GM12878 (cell line): ENCODE measurements at regions not wholly inside any gene's neighbourhood (a gene's known extent, or its start where the extent isn't known, plus 50 kb on each side); places are given as distances from the start of the nearest gene placed in this dataset.
"Not testable (repeated sequence)": the region's sequence is repeated elsewhere in the genome, so short reads cannot be mapped to it uniquely, and the experiment has no call there.

Experiments used
- ATAC-seq: fragments of 200-7000 bp; cut with Tn5 transposase; 3 replicates; pipeline ENCODE4 v1.9.1; 2020; ENCODE audit warnings: mild to moderate bottlenecking, moderate library complexity
- BruUV-seq: library from RNA; stranded (reverse); fragments of 400-500 nt; replicated peaks from 2 replicates; lab custom pipeline; 2021; lab: Mats Ljungman, UMichigan
- CTCF ChIA-PET: fragments of 300-600 bp; sonication (Branson Sonifier 250); formaldehyde crosslinking; extraction: SDS; loops from one replicate; lab custom pipeline; 2021; ENCODE audit warnings: inconsistent platforms; lab: Yijun Ruan, JAX
- POLR2A ChIA-PET: fragments of 350-600 bp; formaldehyde crosslinking; extraction: SDS; loops from one replicate; lab custom pipeline; 2021; ENCODE audit warnings: inconsistent platforms; lab: Charles Lee
- RAD21 ChIA-PET: fragments of 300-600 bp; sonication (Branson Sonifier 250); formaldehyde crosslinking; loops from one replicate; lab custom pipeline; 2023; ENCODE audit warnings: antibody characterized with exemption; ENCODE audit not compliant: unreplicated experiment; lab: Charles Lee
- SMC1A ChIA-PET: fragments of 300-600 bp; sonication (Branson Sonifier 250); formaldehyde crosslinking; loops from one replicate; lab custom pipeline; 2023; ENCODE audit not compliant: unreplicated experiment, uncharacterized antibody; lab: Charles Lee
- DNase-seq: peaks from one replicate; pipeline ENCODE4 v3.0.0-alpha.2; 2011; ENCODE audit warnings: low read depth, low spot score
- FAIRE-seq: peaks from 3 replicates; lab custom pipeline; 2011; peaks lifted over from hg19 to GRCh38; lab: Jason Lieb, UNC
- H2AFZ ChIP-seq: 2 replicates; pipeline ENCODE4 v1.6.0; 2011; ENCODE audit warnings: low read depth, low read length, control low read depth; ENCODE audit not compliant: control insufficient read depth
- H3K27ac ChIP-seq: 2 replicates; pipeline ENCODE4 v1.5.1; 2011; ENCODE audit warnings: control low read depth; ENCODE audit not compliant: control insufficient read depth, insufficient read depth
- H3K27me3 ChIP-seq, 2 experiments: replicated peaks in 1 of 2; 2 replicates each; pipeline versions ENCODE4 v1.6.0 to v1.6.1; 2011; ENCODE audit warnings: low read length in 1 of 2; ENCODE audit not compliant: control insufficient read depth in 2 of 2, insufficient read depth in 2 of 2
- H3K36me3 ChIP-seq, 2 experiments: 2 replicates each; pipeline ENCODE4 v1.5.1; 2011; ENCODE audit warnings: low read length in 1 of 2; ENCODE audit not compliant: control insufficient read depth in 2 of 2, insufficient read depth in 2 of 2
- H3K4me1 ChIP-seq: 2 replicates; pipeline ENCODE4 v1.6.1; 2011; ENCODE audit warnings: mild to moderate bottlenecking, low read length, moderate library complexity, mixed read lengths; ENCODE audit not compliant: control insufficient read depth, insufficient read depth
- H3K4me2 ChIP-seq: 2 replicates; pipeline ENCODE4 v1.6.0; 2011; ENCODE audit warnings: control low read depth; ENCODE audit not compliant: control insufficient read depth, insufficient read depth
- H3K4me3 ChIP-seq: fragments of 200-600 bp; sonication (generic); 2 replicates; pipeline ENCODE4 v1.5.1; 2016
- H3K79me2 ChIP-seq: 2 replicates; pipeline ENCODE4 v1.6.0; 2011; ENCODE audit warnings: low read length; ENCODE audit not compliant: control insufficient read depth, insufficient read depth
- H3K9ac ChIP-seq: 2 replicates; pipeline ENCODE4 v1.8.0; 2011; ENCODE audit warnings: low read length, control low read depth, mixed read lengths; ENCODE audit not compliant: control insufficient read depth, insufficient read depth
- H3K9me3 ChIP-seq: replicated peaks from 3 replicates; pipeline ENCODE4 v1.5.1; 2011; ENCODE audit warnings: mild to moderate bottlenecking, low read length; ENCODE audit not compliant: control insufficient read depth, insufficient read depth
- H4K20me1 ChIP-seq: 2 replicates; pipeline ENCODE4 v1.6.0; 2011; ENCODE audit not compliant: control insufficient read depth, insufficient read depth
- WGBS: methylation state at CpG from one replicate; pipeline ENCODE4 v1.1.6; 2016; ENCODE audit warnings: low lambda C conversion rate; ENCODE audit not compliant: insufficient replicate concordance, insufficient coverage; ENCODE audit errors: missing lambda C conversion rate; 5-methylcytosine and 5-hydroxymethylcytosine counted together
- in situ Hi-C: fragments of 300-500 bp; cut with MboI; formaldehyde crosslinking; loops from 9 replicates; pipeline ENCODE4 v1.14.3; 2018; ENCODE audit warnings: mixed read lengths
- intact Hi-C: fragments of 100-400 bp; cut with micrococcal nuclease; formaldehyde crosslinking; loops from one replicate; pipeline ENCODE4 v1.14.2; 2022; ENCODE audit not compliant: unreplicated experiment

- in situ Hi-C loops: not testable (repeated sequence)
These were observed 584.5 kb upstream of the MDGA2 start for GRCh38 chr14:48259876-48260275.

GRCh38 chr14:48259232-48259631 is 583.8 kb upstream of the MDGA2 start:
- H3K9me3 ChIP-seq, in situ Hi-C loops, H3K27me3 ChIP-seq, intact Hi-C loops, H3K36me3 ChIP-seq, SMC1A ChIA-PET, RAD21 ChIA-PET, CTCF ChIA-PET, H3K4me3 ChIP-seq, H3K27ac ChIP-seq, H3K79me2 ChIP-seq, H3K9ac ChIP-seq, BruUV-seq, H4K20me1 ChIP-seq, H3K4me1 ChIP-seq, H2AFZ ChIP-seq, ATAC-seq, DNase-seq, POLR2A ChIA-PET, FAIRE-seq, H3K4me2 ChIP-seq: not testable (repeated sequence)
- WGBS: 61% methylated on average over 5 of the region's 5 CpGs

More at GRCh38 chr14:48259876-48260275, 584.5 kb upstream of the MDGA2 start:
- H3K27ac ChIP-seq, H3K4me1 ChIP-seq, intact Hi-C loops, H3K36me3 ChIP-seq, ATAC-seq, H2AFZ ChIP-seq, H3K9ac ChIP-seq, CTCF ChIA-PET, DNase-seq, H3K79me2 ChIP-seq, FAIRE-seq, SMC1A ChIA-PET, H3K9me3 ChIP-seq, POLR2A ChIA-PET, H3K4me3 ChIP-seq, BruUV-seq, H4K20me1 ChIP-seq, RAD21 ChIA-PET, H3K27me3 ChIP-seq, H3K4me2 ChIP-seq: not testable (repeated sequence)
- WGBS: 34% methylated on average over 8 of the region's 8 CpGs

- RAD21 ChIA-PET, H3K27ac ChIP-seq, H3K36me3 ChIP-seq, ATAC-seq, BruUV-seq, H3K4me2 ChIP-seq, H2AFZ ChIP-seq, H3K9ac ChIP-seq, H3K27me3 ChIP-seq, DNase-seq, POLR2A ChIA-PET, CTCF ChIA-PET, FAIRE-seq, intact Hi-C loops, H3K9me3 ChIP-seq, SMC1A ChIA-PET, H3K4me3 ChIP-seq, H4K20me1 ChIP-seq, H3K4me1 ChIP-seq, H3K79me2 ChIP-seq, in situ Hi-C loops: not testable (repeated sequence)
- WGBS: 23% methylated on average over 5 of the region's 9 CpGs
These were observed 583.3 kb upstream of the MDGA2 start for GRCh38 chr14:48258703-48259102.
